ENCODE measurements at regions not wholly inside any gene's neighbourhood (a gene's known extent, or its start where the extent isn't known, plus 50 kb on each side); places are given as distances from the start of the nearest gene placed in this dataset.
A peak's percentile ranks its signal among the peaks of the same experiment; 100 is the strongest.

DNA sequence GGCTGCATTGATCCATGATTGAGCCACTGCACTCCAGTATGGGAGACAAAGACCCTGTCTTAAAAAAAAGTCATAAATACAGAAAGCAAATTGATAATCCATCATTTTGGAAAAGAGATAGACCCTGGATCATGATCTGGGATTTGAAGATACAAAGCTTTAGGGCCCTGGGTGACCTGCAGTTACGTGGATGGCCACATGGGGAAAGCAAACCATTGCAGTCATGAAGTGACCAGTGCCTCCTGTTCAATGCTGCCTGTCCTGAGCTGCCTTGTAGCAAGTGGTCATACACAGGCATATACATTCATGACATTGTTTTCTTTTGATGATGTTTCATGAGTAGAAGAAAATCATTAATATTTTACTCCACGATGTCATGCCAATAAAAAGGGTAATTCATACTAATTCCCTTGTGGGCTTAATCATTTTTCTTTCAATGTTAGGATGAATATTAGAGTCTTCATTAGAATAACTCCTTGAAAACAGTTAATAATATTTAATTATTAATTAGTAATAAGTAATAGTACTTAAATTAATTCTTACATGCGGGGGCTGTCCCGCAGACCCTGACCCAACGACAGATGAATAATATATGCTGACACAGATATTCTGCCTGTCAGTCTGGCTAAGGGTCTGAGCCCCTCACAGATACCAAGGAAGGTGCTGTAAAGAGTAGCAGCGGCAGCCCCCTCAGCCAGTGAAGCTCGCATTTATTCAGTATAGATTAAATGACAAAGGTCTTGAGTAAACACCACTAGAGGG lies 109.0 kb upstream of the UNC13C start:
- no peak overlapping the region for H3K27ac ChIP-seq
- no peaks in the 10 kb centered on the region for H3K36me3 ChIP-seq
- peak in 1 of 2 experiments; percentile 27 for DNase-seq
- H3K27me3 ChIP-seq, result no peaks in the 10 kb centered on the region
- no peaks in the 10 kb centered on the region for H3K9me3 ChIP-seq (replicated peaks)
- H3K4me3 ChIP-seq, result no peak overlapping the region
- no peaks in the 10 kb centered on the region for H3K4me1 ChIP-seq

GRCh38 chr15:53862386-53862785 lies 102.9 kb upstream of the WDR72 start:
- Histone ChIP-seq H3K27me3 (no peaks in the 10 kb centered on the region), H3K27ac (no peak overlapping the region), H3K4me3 (no peak overlapping the region), H3K9me3 (replicated peaks) (no peaks in the 10 kb centered on the region), H3K4me1 (no peaks in the 10 kb centered on the region), H3K36me3 (no peaks in the 10 kb centered on the region)
- DNase-seq, result no peak

- H3K27ac ChIP-seq, result no peak overlapping the region
- H3K4me3 ChIP-seq, result no peak overlapping the region
- no peak for DNase-seq
- no peaks in the 10 kb centered on the region for H3K27me3 ChIP-seq
- no peaks in the 10 kb centered on the region for H3K4me1 ChIP-seq
- no peaks in the 10 kb centered on the region for H3K36me3 ChIP-seq
- no peaks in the 10 kb centered on the region for H3K9me3 ChIP-seq (replicated peaks)
Measured at GRCh38 chr15:53861792-53862191, 102.3 kb upstream of the WDR72 start.

- Histone ChIP-seq H3K4me3 (no peak overlapping the region), H3K4me1 (no peaks in the 10 kb centered on the region), H3K36me3 (no peaks in the 10 kb centered on the region), H3K27ac (no peak overlapping the region), H3K27me3 (no peaks in the 10 kb centered on the region), H3K9me3 (replicated peaks) (no peaks in the 10 kb centered on the region)
- DNase-seq, result no peak
Measured at GRCh38 chr15:53851110-53851848, 91.8 kb upstream of the WDR72 start.

GRCh38 chr15:53847745-53848144 lies 88.3 kb upstream of the WDR72 start:
- H3K27me3 ChIP-seq, result no peaks in the 10 kb centered on the region
- no peak overlapping the region for H3K27ac ChIP-seq
- no peak for DNase-seq

DNA sequence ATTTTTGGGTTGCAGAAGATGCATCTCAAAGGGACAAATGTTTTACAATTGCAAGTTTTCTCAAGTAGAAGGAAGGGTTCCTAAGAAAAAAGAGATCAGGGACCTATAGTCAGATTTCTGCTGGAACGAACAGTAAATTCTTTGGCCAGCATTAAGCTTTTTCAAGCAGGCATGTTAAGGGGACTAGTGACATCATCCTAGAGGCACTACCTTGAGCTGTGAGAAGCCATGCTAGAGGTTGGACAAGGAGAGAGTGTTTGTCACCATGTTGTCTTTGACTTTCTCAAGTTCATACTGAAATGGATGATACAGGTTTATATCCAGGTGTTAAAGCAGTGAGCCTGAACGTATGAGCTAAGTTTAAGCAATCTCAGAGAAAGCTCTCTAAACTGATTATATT lies 85.2 kb upstream of the WDR72 start:
- Histone ChIP-seq H3K27ac (no peak overlapping the region), H3K36me3 (no peaks in the 10 kb centered on the region), H3K9me3 (replicated peaks) (no peaks in the 10 kb centered on the region), H3K4me1 (no peaks in the 10 kb centered on the region), H3K27me3 (no peaks in the 10 kb centered on the region), H3K4me3 (no peak overlapping the region)
- DNase-seq, result no peak

More at GRCh38 chr15:53847745-53848144, 88.3 kb upstream of the WDR72 start:
- no peak overlapping the region for H3K4me3 ChIP-seq
- H3K9me3 ChIP-seq (replicated peaks), result no peaks in the 10 kb centered on the region
- H3K36me3 ChIP-seq, result no peaks in the 10 kb centered on the region
- H3K4me1 ChIP-seq, result no peaks in the 10 kb centered on the region

DNA sequence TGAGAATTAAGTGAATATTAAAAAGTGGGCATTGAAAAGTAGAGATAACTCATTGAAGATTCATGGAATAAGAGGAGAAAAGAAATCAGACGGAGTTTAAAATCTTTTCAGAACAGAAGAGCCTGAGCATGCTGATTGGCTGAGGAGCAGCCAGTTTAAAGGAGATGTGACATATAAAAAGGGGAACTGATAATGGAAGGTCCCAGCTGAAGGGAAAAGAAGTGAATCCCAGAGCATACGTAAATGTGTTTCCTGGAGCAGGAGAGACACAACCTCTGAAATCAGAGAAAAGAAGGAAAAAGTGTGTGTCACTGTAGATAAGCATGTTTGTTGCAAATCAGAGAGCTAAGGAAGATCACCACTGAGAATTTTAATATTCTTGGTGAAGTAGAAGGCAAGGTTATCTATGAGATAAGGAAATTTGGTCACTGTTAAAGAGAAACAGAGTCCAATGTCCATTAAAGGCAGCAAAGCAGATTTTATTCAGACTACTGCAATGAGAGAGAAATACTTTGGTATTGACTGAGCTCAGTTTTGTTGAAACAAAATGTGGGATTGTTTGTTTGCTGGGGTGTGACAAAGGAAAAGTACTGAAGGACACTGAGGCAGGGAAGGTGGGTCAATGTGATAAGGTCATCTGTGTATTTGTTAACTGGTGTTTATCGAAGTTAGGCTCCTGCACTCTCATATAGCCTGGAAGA lies 84.6 kb upstream of the WDR72 start:
- no peaks in the 10 kb centered on the region for H3K36me3 ChIP-seq
- H3K27me3 ChIP-seq, result no peaks in the 10 kb centered on the region
- no peaks in the 10 kb centered on the region for H3K4me1 ChIP-seq
- H3K9me3 ChIP-seq (replicated peaks), result no peaks in the 10 kb centered on the region
- no peak overlapping the region for H3K4me3 ChIP-seq
- no peak for DNase-seq
- no peak overlapping the region for H3K27ac ChIP-seq

GRCh38 chr15:53843166-53843565 lies 83.7 kb upstream of the WDR72 start:
- H3K4me3 ChIP-seq, result no peak overlapping the region
- no peaks in the 10 kb centered on the region for H3K4me1 ChIP-seq
- no peaks in the 10 kb centered on the region for H3K27me3 ChIP-seq
- no peaks in the 10 kb centered on the region for H3K9me3 ChIP-seq (replicated peaks)
- H3K27ac ChIP-seq, result no peak overlapping the region
- no peaks in the 10 kb centered on the region for H3K36me3 ChIP-seq
- DNase-seq, result no peak

DNA sequence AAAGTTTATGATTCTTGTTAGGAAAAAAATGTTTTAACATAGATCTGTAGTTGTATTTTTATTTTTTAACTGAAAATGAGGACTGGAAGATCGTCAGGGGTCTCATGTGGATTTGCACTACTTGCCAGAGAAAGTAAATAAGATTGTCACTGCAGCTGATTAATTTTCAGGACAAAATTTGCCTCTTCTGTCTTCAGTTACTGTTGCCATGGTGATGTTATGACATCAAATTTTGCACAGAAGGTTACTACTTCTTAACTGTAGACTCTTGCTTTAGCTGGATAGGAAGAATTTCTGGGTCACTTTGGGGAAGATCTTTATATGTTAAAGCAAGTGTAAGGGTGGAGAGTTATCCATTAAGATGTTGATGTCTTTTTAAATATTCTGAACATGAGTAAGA lies 82.2 kb upstream of the WDR72 start:
- Histone ChIP-seq H3K9me3 (replicated peaks) (no peaks in the 10 kb centered on the region), H3K4me1 (no peaks in the 10 kb centered on the region), H3K27me3 (no peaks in the 10 kb centered on the region)

GRCh38 chr15:53840681-53841080 lies 81.2 kb upstream of the WDR72 start:
- H3K27ac ChIP-seq, result no peak overlapping the region
- no peaks in the 10 kb centered on the region for H3K27me3 ChIP-seq
- no peaks in the 10 kb centered on the region for H3K36me3 ChIP-seq
- no peaks in the 10 kb centered on the region for H3K9me3 ChIP-seq (replicated peaks)
- no peak overlapping the region for H3K4me3 ChIP-seq
- no peaks in the 10 kb centered on the region for H3K4me1 ChIP-seq
- no peak for DNase-seq

More for the DNA sequence above, 82.2 kb upstream of the WDR72 start:
- DNase-seq, result no peak
- Histone ChIP-seq H3K27ac (no peak overlapping the region), H3K36me3 (no peaks in the 10 kb centered on the region), H3K4me3 (no peak overlapping the region)

GRCh38 chr15:53837263-53837662 lies 77.8 kb upstream of the WDR72 start:
- DNase-seq, result peak; percentile 6 to 30
- Histone ChIP-seq H3K27me3 (no peaks in the 10 kb centered on the region), H3K4me1 (no peaks in the 10 kb centered on the region), H3K27ac (no peak overlapping the region), H3K36me3 (no peaks in the 10 kb centered on the region), H3K9me3 (replicated peaks) (no peaks in the 10 kb centered on the region), H3K4me3 (no peak overlapping the region)

- H3K4me3 ChIP-seq, result no peak overlapping the region
- no peaks in the 10 kb centered on the region for H3K4me1 ChIP-seq
- no peak overlapping the region for H3K27ac ChIP-seq
- no peaks in the 10 kb centered on the region for H3K27me3 ChIP-seq
- H3K36me3 ChIP-seq, result no peaks in the 10 kb centered on the region
- no peaks in the 10 kb centered on the region for H3K9me3 ChIP-seq (replicated peaks)
- DNase-seq, result no peak
Measured at GRCh38 chr15:53836618-53837017, 77.2 kb upstream of the WDR72 start.

GRCh38 chr15:53835309-53835708 lies 75.8 kb upstream of the WDR72 start:
- Histone ChIP-seq H3K36me3 (no peaks in the 10 kb centered on the region), H3K27me3 (no peaks in the 10 kb centered on the region), H3K4me1 (no peaks in the 10 kb centered on the region), H3K9me3 (replicated peaks) (no peaks in the 10 kb centered on the region), H3K27ac (no peak overlapping the region), H3K4me3 (no peak overlapping the region)
- no peak for DNase-seq

DNA sequence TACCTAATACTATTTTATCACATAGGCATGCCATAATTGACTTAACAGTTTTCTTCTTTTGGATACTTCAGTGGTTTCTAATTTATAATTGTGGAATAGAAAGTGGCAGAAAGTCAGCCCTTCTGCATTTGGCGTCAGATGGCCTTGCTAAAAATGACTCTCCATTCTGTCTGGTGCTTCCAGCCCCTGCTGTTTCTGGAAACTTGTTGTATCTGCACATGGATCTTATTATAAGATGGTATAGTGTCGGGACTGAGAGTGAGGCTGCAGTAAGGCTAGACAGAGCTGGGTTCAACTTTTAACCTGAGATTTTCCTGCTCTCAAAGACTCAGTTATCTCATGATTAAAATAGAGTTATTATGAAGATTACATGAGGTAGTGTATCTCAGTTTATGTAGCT lies 74.8 kb upstream of the WDR72 start:
- Histone ChIP-seq H3K36me3 (no peaks in the 10 kb centered on the region), H3K4me1 (no peaks in the 10 kb centered on the region), H3K9me3 (replicated peaks) (no peaks in the 10 kb centered on the region), H3K27me3 (no peaks in the 10 kb centered on the region), H3K4me3 (no peak overlapping the region), H3K27ac (no peak overlapping the region)
- DNase-seq, result no peak

- peak; percentile 4 to 31 for DNase-seq
- Histone ChIP-seq H3K4me3 (no peak overlapping the region), H3K27me3 (no peaks in the 10 kb centered on the region), H3K36me3 (no peaks in the 10 kb centered on the region), H3K9me3 (replicated peaks) (no peaks in the 10 kb centered on the region), H3K4me1 (no peaks in the 10 kb centered on the region), H3K27ac (no peak overlapping the region)
Measured at GRCh38 chr15:53833134-53833624, 73.7 kb upstream of the WDR72 start.

Measured in SJCRH30 (cell line).